ENCODE measurements at regions not wholly inside any gene's neighbourhood (a gene's known extent, or its start where the extent isn't known, plus 50 kb on each side); places are given as distances from the start of the nearest gene placed in this dataset.

- H3K36me3 ChIP-seq (ENCODE audit: control insufficient read depth in 2 of 2, insufficient read depth in 2 of 2, low read length in 1 of 2), result no peaks in the 10 kb centered on the region
- no peak for DNase-seq (ENCODE audit: low read depth, low spot score)
- intact Hi-C loops (cut with micrococcal nuclease; ENCODE audit: unreplicated experiment) (no loop called here), in situ Hi-C loops (cut with MboI) (no loop called here)
- no peak overlapping the region for H2AFZ ChIP-seq (ENCODE audit: control insufficient read depth, low read depth, low read length)
- WGBS (ENCODE audit: insufficient coverage, insufficient replicate concordance, low lambda C conversion rate, missing lambda C conversion rate), result 33% methylated on average over 9 of the region's 9 CpGs
- H3K4me2 ChIP-seq (ENCODE audit: control insufficient read depth, insufficient read depth), result no peak overlapping the region
- no peaks in the 10 kb centered on the region for H3K4me1 ChIP-seq (ENCODE audit: control insufficient read depth, insufficient read depth, low read length)
- H3K27me3 ChIP-seq (replicated peaks in 1 of 2; ENCODE audit: control insufficient read depth in 2 of 2, insufficient read depth in 2 of 2, low read length in 1 of 2), result peaks cover 4 to 7% of the 10 kb centered on the region in 2 experiments
- no peak for TF ChIP-seq CTCF (IDR thresholded peaks at IDR 0.05 in 2 of 3, conservative IDR thresholded peaks at IDR 0.05 in 1 of 3; ENCODE audit: control insufficient read depth in 2 of 3, extremely low read depth in 1 of 3, insufficient read depth in 1 of 3, low read depth in 3 of 3, low read length in 3 of 3)
- TF ChIP-seq POU2F2 (IDR thresholded peaks at IDR 0.05; ENCODE audit: borderline replicate concordance, low read depth, low read length), result no peak
- no peak for TF ChIP-seq CREM (IDR thresholded peaks at IDR 0.05; ENCODE audit: low read depth)
- TF ChIP-seq CREB1 (IDR thresholded peaks at IDR 0.05; ENCODE audit: low read depth), result no peak
- TF ChIP-seq RBBP5 (conservative IDR thresholded peaks at IDR 0.05), result no peak
- no peak for TF ChIP-seq MYB (IDR thresholded peaks at IDR 0.05; ENCODE audit: borderline replicate concordance, low read depth, low read length)
- no peak for TF ChIP-seq SMAD1 (IDR thresholded peaks at IDR 0.05; ENCODE audit: low read depth, partially characterized antibody)
- no peak for TF ChIP-seq MTA2 (IDR thresholded peaks at IDR 0.05; ENCODE audit: low read depth)
- no peak for TF ChIP-seq FOS (IDR thresholded peaks at IDR 0.05; ENCODE audit: borderline replicate concordance, extremely low read depth, insufficient read length)
- TF ChIP-seq NRF1 (conservative IDR thresholded peaks at IDR 0.05; ENCODE audit: low read depth, low read length), result no peak
- TF ChIP-seq YY1 (IDR thresholded peaks at IDR 0.05; ENCODE audit: low read depth, low read length), result no peak
- TF ChIP-seq HDAC2 (IDR thresholded peaks at IDR 0.05), result no peak
- no peak for TF ChIP-seq ELK1 (IDR thresholded peaks at IDR 0.05; ENCODE audit: low read depth, low read length)
- no peak for TF ChIP-seq NR2C1 (IDR thresholded peaks at IDR 0.05)
- TF ChIP-seq RAD51 (IDR thresholded peaks at IDR 0.05), result no peak
- TF ChIP-seq SPI1 (IDR thresholded peaks at IDR 0.05; ENCODE audit: borderline replicate concordance, insufficient read depth, low read depth, low read length), result no peak
- FAIRE-seq, result no peak
- RAD21 ChIA-PET (ENCODE audit: unreplicated experiment), result no interaction called here
- no peaks in the 10 kb centered on the region for H3K79me2 ChIP-seq (ENCODE audit: control insufficient read depth, insufficient read depth, low read length)
- H3K9me3 ChIP-seq (replicated peaks; ENCODE audit: control insufficient read depth, insufficient read depth, low read length), result no peaks in the 10 kb centered on the region
- no peak overlapping the region for H3K27ac ChIP-seq (ENCODE audit: control insufficient read depth, insufficient read depth)
- ATAC-seq, result no peak
- no peak overlapping the region for H3K9ac ChIP-seq (ENCODE audit: control insufficient read depth, insufficient read depth, low read length)
- CTCF ChIA-PET, result interaction anchor here (0.6 to 1.4 kb wide), 2 partner anchors 15 to 17 kb away, joined by 3 to 5 read pairs; no protein-coding TSS in a partner anchor
- no peak overlapping the region for H3K4me3 ChIP-seq
- POLR2A ChIA-PET, result no interaction called here
- H4K20me1 ChIP-seq (ENCODE audit: control insufficient read depth, insufficient read depth), result no peaks in the 10 kb centered on the region
- no TSS peak for BruUV-seq (replicated peaks)
- SMC1A ChIA-PET (ENCODE audit: uncharacterized antibody, unreplicated experiment), result interaction anchor here (1.1 kb wide), 1 partner anchor 19 kb away, joined by 4 read pairs; no protein-coding TSS in a partner anchor
Measured at GRCh38 chr4:140236654-140237169, 82.7 kb upstream of the MAML3 start.

Data from GM12878 (cell line).